HTR-8/SVneo (cell line): ENCODE measurements at regions not wholly inside any gene's neighbourhood (a gene's known extent, or its start where the extent isn't known, plus 50 kb on each side); places are given as distances from the start of the nearest gene placed in this dataset.
A peak's percentile ranks its signal among the peaks of the same experiment; 100 is the strongest.

ENCODE experiments used
- DNase-seq: peaks from one replicate; pipeline ENCODE4 v3.0.0; 2011; ENCODE audit warnings: low spot score, mixed read lengths; ENCODE audit not compliant: insufficient read length
- FAIRE-seq: peaks from 2 replicates; lab custom pipeline; 2011; peaks lifted over from hg19 to GRCh38; lab: Jason Lieb, UNC

- DNase-seq (no peak), FAIRE-seq (no peak)
These were observed 86.1 kb upstream of the SLC2A1 start for GRCh38 chr1:43044572-43045361.

GRCh38 chr1:43043695-43044094, 85.0 kb upstream of the SLC2A1 start:
- no peak for FAIRE-seq
- DNase-seq = no peak

- DNase-seq = no peak
- FAIRE-seq = no peak
These were observed 84.2 kb upstream of the SLC2A1 start for GRCh38 chr1:43042773-43043457.

- FAIRE-seq (no peak), DNase-seq (no peak)
These were observed 83.5 kb upstream of the SLC2A1 start for GRCh38 chr1:43042127-43042526.

GRCh38 chr1:43041591-43041990, 82.9 kb upstream of the SLC2A1 start:
- no peak for FAIRE-seq
- DNase-seq = no peak

- DNase-seq = no peak
- no peak for FAIRE-seq
These were observed 80.8 kb upstream of the SLC2A1 start for GRCh38 chr1:43039228-43040055.

GRCh38 chr1:43038232-43038935, 79.7 kb upstream of the SLC2A1 start:
- DNase-seq (no peak), FAIRE-seq (no peak)

GRCh38 chr1:43037466-43037865, 78.8 kb upstream of the SLC2A1 start:
- DNase-seq (no peak), FAIRE-seq (no peak)

GRCh38 chr1:43036932-43037331, 78.3 kb upstream of the SLC2A1 start:
- FAIRE-seq = peak; percentile 66
- DNase-seq = no peak

- no peak for FAIRE-seq
These were observed 77.4 kb upstream of the SLC2A1 start for GRCh38 chr1:43035821-43036741.

GRCh38 chr1:43034778-43035177, 76.1 kb upstream of the SLC2A1 start:
- no peak for DNase-seq

More at GRCh38 chr1:43035821-43036741, 77.4 kb upstream of the SLC2A1 start:
- DNase-seq = no peak

GRCh38 chr1:43034195-43034658, 75.6 kb upstream of the SLC2A1 start:
- FAIRE-seq = no peak

More at GRCh38 chr1:43034778-43035177, 76.1 kb upstream of the SLC2A1 start:
- no peak for FAIRE-seq

GRCh38 chr1:43031316-43032203, 72.9 kb upstream of the SLC2A1 start:
- no peak for FAIRE-seq
- no peak for DNase-seq

More at GRCh38 chr1:43034195-43034658, 75.6 kb upstream of the SLC2A1 start:
- DNase-seq = no peak

GRCh38 chr1:43024905-43025304, 66.2 kb upstream of the SLC2A1 start:
- DNase-seq (no peak), FAIRE-seq (no peak)

GRCh38 chr1:43021547-43022474, 63.1 kb upstream of the SLC2A1 start:
- no peak for FAIRE-seq
- DNase-seq = no peak

GRCh38 chr1:43019226-43019625, 60.6 kb upstream of the SLC2A1 start:
- no peak for FAIRE-seq
- DNase-seq = no peak

GRCh38 chr1:43018121-43018520, 59.5 kb upstream of the SLC2A1 start:
- no peak for FAIRE-seq
- no peak for DNase-seq
